GM20431 (cell line): ENCODE measurements at regions not wholly inside any gene's neighbourhood (a gene's known extent, or its start where the extent isn't known, plus 50 kb on each side); places are given as distances from the start of the nearest gene placed in this dataset.

Experiments
- in situ Hi-C: fragments of 300-500 bp; cut with MseI, MboI; formaldehyde crosslinking; loops from one replicate; pipeline ENCODE4 v1.15.0; 2020; ENCODE audit warnings: low sequenced_read_pairs; ENCODE audit not compliant: unreplicated experiment

- in situ Hi-C loops, result loop anchor here (25.0 kb wide), 1 partner anchor 865 kb away; no protein-coding TSS in a partner anchor
Measured at GRCh38 chr13:73702419-73703071, 431.7 kb downstream of the KLF12 start.

- in situ Hi-C loops, result loop anchor here (25.0 kb wide), 1 partner anchor 864 kb away; no protein-coding TSS in a partner anchor
Measured at GRCh38 chr13:73701160-73701559, 433.0 kb downstream of the KLF12 start.

- in situ Hi-C loops, result no loop called here
Measured at GRCh38 chr13:73698859-73699258, 435.3 kb downstream of the KLF12 start.

- in situ Hi-C loops, result no loop called here
Measured at GRCh38 chr13:73697166-73697565, 437.0 kb downstream of the KLF12 start.

- in situ Hi-C loops, result no loop called here
Measured at GRCh38 chr13:73696713-73697112, 437.5 kb downstream of the KLF12 start.

- in situ Hi-C loops, result no loop called here
Measured at GRCh38 chr13:73696271-73696670, 437.9 kb downstream of the KLF12 start.

GRCh38 chr13:73695325-73695724, 438.9 kb downstream of the KLF12 start:
- in situ Hi-C loops, result no loop called here

- in situ Hi-C loops, result no loop called here
Measured at GRCh38 chr13:73693215-73693614, 441.0 kb downstream of the KLF12 start.

- in situ Hi-C loops, result no loop called here
Measured at GRCh38 chr13:73691891-73692290, 442.3 kb downstream of the KLF12 start.

- in situ Hi-C loops, result no loop called here
Measured at GRCh38 chr13:73687929-73688328, 446.3 kb downstream of the KLF12 start.

- in situ Hi-C loops, result no loop called here
Measured at GRCh38 chr13:73687087-73687486, 447.1 kb downstream of the KLF12 start.

GRCh38 chr13:73684750-73685149, 449.5 kb downstream of the KLF12 start:
- in situ Hi-C loops, result no loop called here

GRCh38 chr13:73684286-73684685, 449.9 kb downstream of the KLF12 start:
- in situ Hi-C loops, result no loop called here

GRCh38 chr13:73683746-73684145, 450.5 kb downstream of the KLF12 start:
- in situ Hi-C loops, result no loop called here

- in situ Hi-C loops, result no loop called here
Measured at GRCh38 chr13:73681779-73682178, 452.4 kb downstream of the KLF12 start.

GRCh38 chr13:73681015-73681414, 453.2 kb downstream of the KLF12 start:
- in situ Hi-C loops, result no loop called here

GRCh38 chr13:73677048-73677601, 457.1 kb downstream of the KLF12 start:
- in situ Hi-C loops, result no loop called here

GRCh38 chr13:73676550-73677047, 457.6 kb downstream of the KLF12 start:
- in situ Hi-C loops, result no loop called here

GRCh38 chr13:73675821-73676220, 458.4 kb downstream of the KLF12 start:
- in situ Hi-C loops, result no loop called here

- in situ Hi-C loops, result no loop called here
Measured at GRCh38 chr13:73674570-73674969, 459.6 kb downstream of the KLF12 start.

- in situ Hi-C loops, result no loop called here
Measured at GRCh38 chr13:73673931-73674330, 460.3 kb downstream of the KLF12 start.

GRCh38 chr13:73672492-73672891, 461.7 kb downstream of the KLF12 start:
- in situ Hi-C loops, result no loop called here
